Upper lobe of left lung (tissue), 4 donors: ENCODE measurements at regions not wholly inside any gene's neighbourhood (a gene's known extent, or its start where the extent isn't known, plus 50 kb on each side); places are given as distances from the start of the nearest gene placed in this dataset.

Experiments
- CTCF ChIP-seq, 6 experiments: fragments of 450-650 bp in 4 of 6; fragments of 200-600 bp in 2 of 6; sonication (generic) in 2 of 6; IDR thresholded peaks; one replicate each; pipeline ENCODE4 v1.5.1; 2016 to 2019; ENCODE audit warnings: antibody characterized with exemption in 6 of 6
- EP300 ChIP-seq, 4 donors: sonication (generic); formaldehyde crosslinking; IDR thresholded peaks; one replicate each; pipeline ENCODE4 v1.5.1; 2017; ENCODE audit warnings: antibody characterized with exemption in 4 of 4, control low read depth in 2 of 4
- POLR2A ChIP-seq, 4 donors: fragments of 450-650 bp; IDR thresholded peaks; one replicate each; pipeline ENCODE4 v1.5.1; 2016 to 2017; ENCODE audit warnings: antibody characterized with exemption in 4 of 4, mild to moderate bottlenecking in 2 of 4
- POLR2AphosphoS5 ChIP-seq, 2 donors: sonication (generic); formaldehyde crosslinking; IDR thresholded peaks; one replicate each; pipeline ENCODE4 v1.5.1; 2017; ENCODE audit warnings: antibody characterized with exemption in 2 of 2

GRCh38 chr1:25011943-25012638, 82.0 kb upstream of the RUNX3 start:
- no peak for TF ChIP-seq CTCF (IDR thresholded peaks at IDR 0.05)
- TF ChIP-seq POLR2A (IDR thresholded peaks at IDR 0.05) = no peak
- no peak for TF ChIP-seq EP300 (IDR thresholded peaks at IDR 0.05)
- TF ChIP-seq POLR2AphosphoS5 (IDR thresholded peaks at IDR 0.05) = no peak
